LNCAP (cell line): ENCODE measurements at regions not wholly inside any gene's neighbourhood (a gene's known extent, or its start where the extent isn't known, plus 50 kb on each side); places are given as distances from the start of the nearest gene placed in this dataset.

ENCODE experiments used
- CTCF ChIP-seq: fragments of 450-650 bp; IDR thresholded peaks from 2 replicates; pipeline ENCODE4 v1.5.1; 2017; ENCODE audit warnings: mild to moderate bottlenecking

GRCh38 chr6:33927112-33927511 is 123.3 kb upstream of the MLN start:
- no peak for TF ChIP-seq CTCF

- TF ChIP-seq CTCF = no peak
These were observed 122.6 kb upstream of the MLN start for GRCh38 chr6:33926451-33926850.

GRCh38 chr6:33925936-33926335 is 122.1 kb upstream of the MLN start:
- TF ChIP-seq CTCF = no peak

GRCh38 chr6:33925210-33925609 is 121.4 kb upstream of the MLN start:
- no peak for TF ChIP-seq CTCF

- no peak for TF ChIP-seq CTCF
These were observed 120.9 kb upstream of the MLN start for GRCh38 chr6:33924681-33925080.

- no peak for TF ChIP-seq CTCF
These were observed 120.2 kb upstream of the MLN start for GRCh38 chr6:33923857-33924514.

- no peak for TF ChIP-seq CTCF
These were observed 117.9 kb upstream of the MLN start for GRCh38 chr6:33921745-33922144.

GRCh38 chr6:33918175-33918695 is 114.4 kb upstream of the MLN start:
- no peak for TF ChIP-seq CTCF
